HEK293 (cell line): ENCODE measurements at regions not wholly inside any gene's neighbourhood (a gene's known extent, or its start where the extent isn't known, plus 50 kb on each side); places are given as distances from the start of the nearest gene placed in this dataset.

ENCODE experiments used
- ATF2 ChIP-seq: fragments of 450-650 bp; formaldehyde crosslinking; IDR thresholded peaks from 2 replicates; pipeline ENCODE4 v1.5.1; 2016; ENCODE audit warnings: missing biosample characterization, missing genetic modification characterization, low read depth
- CTCF ChIP-seq: fragments of 450-650 bp; formaldehyde crosslinking; IDR thresholded peaks from 2 replicates; pipeline ENCODE4 v1.5.1; 2016; ENCODE audit warnings: missing biosample characterization, missing genetic modification characterization
- ZNF133 ChIP-seq: fragments of 450-650 bp; formaldehyde crosslinking; IDR thresholded peaks from 2 replicates; pipeline ENCODE4 v1.5.1; 2016; ENCODE audit warnings: missing biosample characterization, missing genetic modification characterization
- ZNF18 ChIP-seq: fragments of 450-650 bp; formaldehyde crosslinking; IDR thresholded peaks from 2 replicates; pipeline ENCODE4 v1.5.1; 2016; ENCODE audit warnings: missing biosample characterization, missing genetic modification characterization
- ZNF274 ChIP-seq, 2 experiments: fragments of 200-500 bp in 1 of 2; fragments of 450-650 bp in 1 of 2; sonication (Bioruptor generic) in 1 of 2; formaldehyde crosslinking in 1 of 2; IDR thresholded peaks; 2 replicates each; pipeline versions ENCODE4 v1.5.1 to v1.6.1; 2014 to 2016; ENCODE audit warnings: borderline replicate concordance in 1 of 2, inconsistent platforms in 1 of 2, low read length in 1 of 2, missing biosample characterization in 1 of 2, missing genetic modification characterization in 1 of 2

- TF ChIP-seq ATF2 (tag by site-specific recombination) (no peak), ZNF18 (tag by site-specific recombination) (no peak), ZNF133 (tag by site-specific recombination) (no peak), CTCF (tag by site-specific recombination) (no peak), ZNF274 (IDR thresholded peaks at IDR 0.05; ENCODE audit: low read length) (no peak), ZNF274 (tag by site-specific recombination; IDR thresholded peaks at IDR 0.05; ENCODE audit: borderline replicate concordance) (no peak)
Measured at GRCh38 chr10:128887856-128888255, 579.2 kb upstream of the MGMT start.
